Endothelial cell of umbilical vein (primary cell): ENCODE measurements at regions not wholly inside any gene's neighbourhood (a gene's known extent, or its start where the extent isn't known, plus 50 kb on each side); places are given as distances from the start of the nearest gene placed in this dataset.

Experiments used
- BruUV-seq: library from RNA; stranded (reverse); fragments of 400-500 nt; replicated peaks from 2 replicates; lab custom pipeline; 2021; lab: Mats Ljungman, UMichigan
- CTCF ChIA-PET: fragments of 300-600, 350-600 bp; sonication (Branson Sonifier 250); formaldehyde crosslinking; loops from one replicate; lab custom pipeline; 2021; ENCODE audit warnings: antibody characterized with exemption, inconsistent platforms; lab: Charles Lee
- POLR2A ChIA-PET: fragments of 300-600, 350-600 bp; sonication (Branson Sonifier 250); formaldehyde crosslinking; loops from one replicate; lab custom pipeline; 2021; ENCODE audit warnings: antibody characterized with exemption, inconsistent platforms; lab: Charles Lee
- DNase-seq: peaks from one replicate; pipeline ENCODE4 v3.0.0-alpha.2; 2011; ENCODE audit warnings: low read depth, low spot score
- FAIRE-seq: peaks from 2 replicates; lab custom pipeline; 2011; peaks lifted over from hg19 to GRCh38; lab: Jason Lieb, UNC
- H2AFZ ChIP-seq: 2 replicates; pipeline ENCODE4 v1.6.0; 2012; ENCODE audit warnings: low read depth, low read length, control low read depth, inconsistent platforms
- H3K27ac ChIP-seq: 2 replicates; pipeline ENCODE4 v1.5.1; 2011; ENCODE audit warnings: low read depth, mild to moderate bottlenecking, control low read depth, low read length, moderate library complexity; ENCODE audit not compliant: insufficient read depth
- H3K27me3 ChIP-seq, 2 experiments: 2 replicates each; pipeline versions ENCODE4 v1.6.0 to v1.6.1; 2011; ENCODE audit warnings: low read length in 2 of 2, mixed read lengths in 1 of 2; ENCODE audit not compliant: control insufficient read depth in 2 of 2, insufficient read depth in 2 of 2
- H3K36me3 ChIP-seq, 2 experiments: 2 replicates in 1 of 2; 3 replicates in 1 of 2; pipeline ENCODE4 v1.5.1; 2011; ENCODE audit warnings: low read length in 2 of 2, mild to moderate bottlenecking in 1 of 2, moderate library complexity in 1 of 2; ENCODE audit not compliant: control insufficient read depth in 2 of 2, insufficient read depth in 2 of 2; ENCODE audit errors: extremely low read depth in 1 of 2
- H3K4me1 ChIP-seq: 3 replicates; pipeline ENCODE4 v1.5.1; 2011; ENCODE audit warnings: mild to moderate bottlenecking, low read length; ENCODE audit not compliant: control insufficient read depth, insufficient read depth; ENCODE audit errors: extremely low read depth
- H3K4me2 ChIP-seq: 2 replicates; pipeline ENCODE4 v1.6.1; 2011; ENCODE audit warnings: low read length, control low read depth, mixed read lengths; ENCODE audit not compliant: insufficient read depth
- H3K4me3 ChIP-seq, 3 experiments: fragments of 200-600 bp in 1 of 3; sonication (generic), shearing (Covaris generic) in 1 of 3; replicated peaks in 1 of 3; 2 replicates each; pipeline ENCODE4 v1.5.1; 2011 to 2016; ENCODE audit warnings: control low read depth in 3 of 3, low read length in 3 of 3, mild to moderate bottlenecking in 2 of 3, inconsistent platforms in 1 of 3, low read depth in 1 of 3, moderate library complexity in 1 of 3; ENCODE audit not compliant: insufficient read depth in 1 of 3
- H3K79me2 ChIP-seq: 2 replicates; pipeline ENCODE4 v1.6.0; 2012; ENCODE audit warnings: low read length, inconsistent platforms; ENCODE audit not compliant: control insufficient read depth, insufficient read depth
- H3K9ac ChIP-seq: replicated peaks from 2 replicates; pipeline ENCODE3; 2011; ENCODE audit warnings: low read length, control low read depth; ENCODE audit not compliant: insufficient read depth; ENCODE audit errors: extremely low read depth
- H3K9me1 ChIP-seq: replicated peaks from 3 replicates; pipeline ENCODE4 v1.6.0; 2011; ENCODE audit warnings: mild to moderate bottlenecking, low read length; ENCODE audit not compliant: control insufficient read depth, insufficient read depth; ENCODE audit errors: extremely low read depth
- H3K9me3 ChIP-seq: replicated peaks from 2 replicates; pipeline ENCODE4 v1.5.1; 2012; ENCODE audit warnings: low read length, inconsistent platforms; ENCODE audit not compliant: control insufficient read depth, insufficient read depth
- H4K20me1 ChIP-seq: replicated peaks from 2 replicates; pipeline ENCODE3; 2011; ENCODE audit warnings: mild to moderate bottlenecking, low read length; ENCODE audit not compliant: control insufficient read depth, insufficient read depth; ENCODE audit errors: extremely low read depth
- CTCF ChIP-seq, 2 donors: IDR thresholded peaks; 1 replicate in 1 of 2; 2 replicates in 1 of 2; pipeline ENCODE4 v1.5.1; 2011; ENCODE audit warnings: low read length in 2 of 2, mild to moderate bottlenecking in 2 of 2, moderate library complexity in 2 of 2, control low read depth in 1 of 2, inconsistent platforms in 1 of 2, low read depth in 1 of 2; ENCODE audit not compliant: insufficient read depth in 1 of 2; ENCODE audit errors: extremely low read depth in 1 of 2
- EZH2 ChIP-seq: IDR thresholded peaks from 2 replicates; pipeline ENCODE4 v1.6.1; 2012; ENCODE audit warnings: borderline replicate concordance, low read depth, mild to moderate bottlenecking, moderate library complexity, low read length, inconsistent platforms; ENCODE audit not compliant: severe bottlenecking
- FOS ChIP-seq: IDR thresholded peaks from 2 replicates; pipeline ENCODE4 v1.6.1; 2011; ENCODE audit warnings: mild to moderate bottlenecking, low read length, moderate library complexity, borderline replicate concordance; ENCODE audit not compliant: insufficient read depth
- GATA2 ChIP-seq: IDR thresholded peaks from 2 replicates; pipeline ENCODE4 v1.7.0; 2011; ENCODE audit warnings: low read depth, mild to moderate bottlenecking, moderate library complexity, mixed read lengths, low read length; ENCODE audit not compliant: insufficient read length, insufficient read depth
- JUN ChIP-seq: IDR thresholded peaks from 2 replicates; pipeline ENCODE4 v1.6.1; 2011; ENCODE audit warnings: borderline replicate concordance, low read depth; ENCODE audit not compliant: insufficient read length, insufficient read depth
- MAX ChIP-seq: IDR thresholded peaks from 2 replicates; pipeline ENCODE4 v1.6.1; 2011; ENCODE audit not compliant: insufficient read depth, insufficient read length
- MYC ChIP-seq: IDR thresholded peaks from one replicate; pipeline ENCODE4 v1.6.1; 2011; ENCODE audit warnings: mild to moderate bottlenecking, low read depth, low read length
- POLR2A ChIP-seq: IDR thresholded peaks from 2 replicates; pipeline ENCODE4 v1.6.1; 2012; ENCODE audit warnings: low read depth, mild to moderate bottlenecking, control low read depth, low read length
- POLR2AphosphoS5 ChIP-seq: IDR thresholded peaks from 2 replicates; pipeline ENCODE4 v1.6.1; 2012; ENCODE audit warnings: low read depth, mild to moderate bottlenecking, control low read depth, low read length, moderate library complexity; ENCODE audit not compliant: insufficient read depth
- dilution Hi-C: fragments of 300-500 bp; cut with MboI; formaldehyde crosslinking; loops from one replicate; pipeline ENCODE4 v1.15.0; 2019; ENCODE audit warnings: low sequenced_read_pairs; ENCODE audit not compliant: extremely low pct_ligation_motif_present
- intact Hi-C: fragments of 100-400 bp; cut with micrococcal nuclease; formaldehyde crosslinking; loops from one replicate; pipeline ENCODE4 v1.10.0; 2022

GRCh38 chr6:2608503-2608902, 142.2 kb downstream of the MYLK4 start:
- H3K36me3 ChIP-seq = no peaks in the 10 kb centered on the region
- H3K9me1 ChIP-seq = no peaks in the 10 kb centered on the region
- DNase-seq (no peak), FAIRE-seq (no peak)
- no peak overlapping the region for H3K27ac ChIP-seq
- no peak for TF ChIP-seq JUN
- no peak for TF ChIP-seq GATA2
- TF ChIP-seq MYC = no peak
- TF ChIP-seq POLR2AphosphoS5 = no peak
- TF ChIP-seq MAX = no peak
- no peak for TF ChIP-seq FOS
- TF ChIP-seq POLR2A = no peak
- TF ChIP-seq EZH2 = no peak
- no peak for TF ChIP-seq CTCF (IDR thresholded peaks at IDR 0.05; ENCODE audit: extremely low read depth in 1 of 2, insufficient read depth in 1 of 2, low read depth in 1 of 2, low read length in 2 of 2)
- H3K9me3 ChIP-seq = no peaks in the 10 kb centered on the region
- no peaks in the 10 kb centered on the region for H3K79me2 ChIP-seq
- no TSS peak for BruUV-seq
- dilution Hi-C loops (loop anchor here (25.0 kb wide), 1 partner anchor 146 kb away; no protein-coding TSS in a partner anchor), intact Hi-C loops (loop anchor here (2.0 kb wide), 1 partner anchor 120 kb away; no protein-coding TSS in a partner anchor)
- CTCF ChIA-PET = no interaction called here
- H3K4me1 ChIP-seq = no peaks in the 10 kb centered on the region
- H3K4me3 ChIP-seq = no peak overlapping the region
- no peak overlapping the region for H3K9ac ChIP-seq
- H4K20me1 ChIP-seq = no peaks in the 10 kb centered on the region
- POLR2A ChIA-PET = no interaction called here
- H3K4me2 ChIP-seq = no peak overlapping the region
- no peak overlapping the region for H2AFZ ChIP-seq
- H3K27me3 ChIP-seq = no peaks in the 10 kb centered on the region
